GM11168 (cell line): ENCODE measurements at regions not wholly inside any gene's neighbourhood (a gene's known extent, or its start where the extent isn't known, plus 50 kb on each side); places are given as distances from the start of the nearest gene placed in this dataset.

Experiments
- in situ Hi-C: fragments of 300-500 bp; cut with MboI; formaldehyde crosslinking; loops from one replicate; pipeline ENCODE4 v1.12.0; 2022; ENCODE audit warnings: low sequenced_read_pairs; ENCODE audit not compliant: unreplicated experiment

- in situ Hi-C loops = no loop called here
Observed at GRCh38 chr3:66592016-66592761, 91.4 kb upstream of the LRIG1 start.

GRCh38 chr3:66592927-66593625 is 92.3 kb upstream of the LRIG1 start:
- in situ Hi-C loops = no loop called here

GRCh38 chr3:66593978-66594377 is 93.2 kb upstream of the LRIG1 start:
- in situ Hi-C loops = no loop called here

GRCh38 chr3:66597308-66597863 is 96.6 kb upstream of the LRIG1 start:
- in situ Hi-C loops = no loop called here

GRCh38 chr3:66598168-66598567 is 97.3 kb upstream of the LRIG1 start:
- in situ Hi-C loops = no loop called here

GRCh38 chr3:66602237-66602636 is 101.4 kb upstream of the LRIG1 start:
- in situ Hi-C loops = no loop called here

GRCh38 chr3:66602691-66603090 is 101.9 kb upstream of the LRIG1 start:
- in situ Hi-C loops = no loop called here

GRCh38 chr3:66603151-66603611 is 102.4 kb upstream of the LRIG1 start:
- in situ Hi-C loops = no loop called here

GRCh38 chr3:66604481-66604880 is 103.7 kb upstream of the LRIG1 start:
- in situ Hi-C loops = no loop called here

- in situ Hi-C loops = no loop called here
Observed at GRCh38 chr3:66606126-66606525, 105.3 kb upstream of the LRIG1 start.

GRCh38 chr3:66606868-66607267 is 106.0 kb upstream of the LRIG1 start:
- in situ Hi-C loops = no loop called here

- in situ Hi-C loops = no loop called here
Observed at GRCh38 chr3:66609660-66610561, 109.1 kb upstream of the LRIG1 start.

GRCh38 chr3:66610562-66610909 is 109.7 kb upstream of the LRIG1 start:
- in situ Hi-C loops = no loop called here

GRCh38 chr3:66615643-66616301 is 115.0 kb upstream of the LRIG1 start:
- in situ Hi-C loops = no loop called here

- in situ Hi-C loops = no loop called here
Observed at GRCh38 chr3:66617351-66617750, 116.5 kb upstream of the LRIG1 start.

GRCh38 chr3:66618066-66618465 is 117.2 kb upstream of the LRIG1 start:
- in situ Hi-C loops = no loop called here

GRCh38 chr3:66620296-66620695 is 119.5 kb upstream of the LRIG1 start:
- in situ Hi-C loops = loop anchor here (10.0 kb wide), 1 partner anchor 85 kb away; no protein-coding TSS in a partner anchor

GRCh38 chr3:66622756-66623457 is 122.1 kb upstream of the LRIG1 start:
- in situ Hi-C loops = loop anchor here (10.0 kb wide), 1 partner anchor 82 kb away; no protein-coding TSS in a partner anchor

GRCh38 chr3:66625505-66626216 is 124.8 kb upstream of the LRIG1 start:
- in situ Hi-C loops = loop anchor here (10.0 kb wide), 1 partner anchor 79 kb away; no protein-coding TSS in a partner anchor
